Parathyroid adenoma (tissue), 2 donors: ENCODE measurements at regions not wholly inside any gene's neighbourhood (a gene's known extent, or its start where the extent isn't known, plus 50 kb on each side); places are given as distances from the start of the nearest gene placed in this dataset.

Experiments used
- H2AFZ ChIP-seq: fragments of 300-600 bp; sonication (generic); one replicate; pipeline ENCODE4 v1.7.0; 2017; ENCODE audit warnings: antibody characterized with exemption, mild to moderate bottlenecking
- H3K27ac ChIP-seq: fragments of 300-600 bp; sonication (generic); one replicate; pipeline ENCODE4 v1.7.0; 2017
- H3K27me3 ChIP-seq: fragments of 300-600 bp; sonication (generic); one replicate; pipeline ENCODE4 v1.7.0; 2017; ENCODE audit warnings: low read length; ENCODE audit not compliant: control insufficient read depth, insufficient read depth
- H3K36me3 ChIP-seq: fragments of 300-600 bp; sonication (generic); one replicate; pipeline ENCODE4 v1.7.0; 2017; ENCODE audit warnings: low read length; ENCODE audit not compliant: control insufficient read depth, insufficient read depth
- H3K4me1 ChIP-seq: fragments of 300-600 bp; sonication (generic); one replicate; pipeline ENCODE4 v1.7.0; 2017; ENCODE audit warnings: control low read depth
- H3K4me2 ChIP-seq: fragments of 300-600 bp; sonication (generic); one replicate; pipeline ENCODE4 v1.7.0; 2017; ENCODE audit warnings: low read length
- H3K4me3 ChIP-seq: fragments of 300-600 bp; sonication (generic); one replicate; pipeline ENCODE4 v1.7.0; 2017; ENCODE audit warnings: low read depth, low read length
- H3K79me2 ChIP-seq: fragments of 300-600 bp; sonication (generic); one replicate; pipeline ENCODE4 v1.7.0; 2017; ENCODE audit warnings: control low read depth
- H3K9ac ChIP-seq: fragments of 300-600 bp; sonication (generic); one replicate; pipeline ENCODE4 v1.7.0; 2017; ENCODE audit warnings: mild to moderate bottlenecking
- H3K9me3 ChIP-seq: fragments of 300-600 bp; sonication (generic); one replicate; pipeline ENCODE4 v1.7.0; 2017; ENCODE audit warnings: low read length; ENCODE audit not compliant: control insufficient read depth
- CTCF ChIP-seq: fragments of 300-600 bp; sonication (generic); IDR thresholded peaks from one replicate; pipeline ENCODE4 v1.7.0; 2017; ENCODE audit warnings: antibody characterized with exemption, mild to moderate bottlenecking
- donor health status: primary hyperparathyroidism.

DNA sequence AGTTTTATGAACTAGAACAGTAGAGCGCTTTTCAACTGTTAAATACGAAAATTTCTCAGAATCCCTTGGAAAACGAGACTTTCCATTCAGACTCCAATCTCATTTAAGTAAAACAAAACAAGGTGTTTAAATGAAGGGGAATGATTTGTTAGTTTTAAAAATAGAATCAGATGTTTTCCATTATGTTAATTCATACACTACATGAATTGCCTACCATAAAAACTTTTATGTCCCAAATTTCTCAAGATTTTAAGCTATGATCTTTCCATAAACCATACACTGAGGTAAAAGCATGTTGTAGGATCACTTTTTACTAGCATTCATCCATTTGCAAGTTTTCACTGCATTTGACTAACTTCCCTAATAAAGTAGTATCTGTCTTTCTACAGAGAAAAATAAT lies 180.3 kb upstream of the ZP4 start:
- H3K27ac ChIP-seq, result no peak overlapping the region
- H3K79me2 ChIP-seq, result no peaks in the 10 kb centered on the region
- H3K36me3 ChIP-seq, result no peaks in the 10 kb centered on the region
- H2AFZ ChIP-seq, result no peak overlapping the region
- no peaks in the 10 kb centered on the region for H3K9me3 ChIP-seq
- no peaks in the 10 kb centered on the region for H3K4me1 ChIP-seq
- no peak overlapping the region for H3K4me3 ChIP-seq
- no peak for TF ChIP-seq CTCF
- H3K9ac ChIP-seq, result no peak overlapping the region
- no peak overlapping the region for H3K4me2 ChIP-seq
- H3K27me3 ChIP-seq, result no peaks in the 10 kb centered on the region

DNA sequence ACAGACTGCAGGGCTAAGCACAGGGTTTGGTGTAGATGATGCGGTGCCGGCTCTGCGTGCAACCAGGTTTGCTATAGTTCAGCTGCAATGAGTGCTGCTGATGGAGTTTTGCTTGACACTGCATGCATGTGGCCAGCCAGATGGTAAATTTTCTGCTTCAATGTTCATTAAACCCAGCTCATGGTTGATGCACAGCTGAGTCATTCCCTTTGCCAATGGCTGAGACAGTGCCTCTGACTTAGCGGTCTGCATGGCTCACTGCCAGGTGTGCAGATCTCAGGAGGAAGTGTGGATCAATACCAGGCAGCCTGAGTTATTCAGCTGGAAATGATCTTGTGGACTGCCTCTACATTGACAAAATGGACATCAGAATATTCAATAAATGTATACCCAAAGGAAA lies 172.7 kb upstream of the ZP4 start:
- Histone ChIP-seq H3K4me1 (no peaks in the 10 kb centered on the region), H3K4me2 (no peak overlapping the region), H3K4me3 (no peak overlapping the region), H3K36me3 (no peaks in the 10 kb centered on the region), H2AFZ (no peak overlapping the region), H3K79me2 (no peaks in the 10 kb centered on the region), H3K27ac (no peak overlapping the region), H3K9me3 (no peaks in the 10 kb centered on the region), H3K9ac (no peak overlapping the region), H3K27me3 (no peaks in the 10 kb centered on the region)
- TF ChIP-seq CTCF, result no peak

- Histone ChIP-seq H3K9ac (no peak overlapping the region), H2AFZ (no peak overlapping the region), H3K27me3 (no peaks in the 10 kb centered on the region), H3K4me3 (no peak overlapping the region), H3K27ac (no peak overlapping the region), H3K79me2 (no peaks in the 10 kb centered on the region), H3K36me3 (no peaks in the 10 kb centered on the region), H3K9me3 (no peaks in the 10 kb centered on the region), H3K4me2 (no peak overlapping the region), H3K4me1 (no peaks in the 10 kb centered on the region)
- no peak for TF ChIP-seq CTCF
These were observed 171.4 kb upstream of the ZP4 start for GRCh38 chr1:238061967-238062613.

GRCh38 chr1:238060061-238060460 lies 169.3 kb upstream of the ZP4 start:
- no peaks in the 10 kb centered on the region for H3K36me3 ChIP-seq
- H3K27me3 ChIP-seq, result no peaks in the 10 kb centered on the region
- H2AFZ ChIP-seq, result no peak overlapping the region
- no peaks in the 10 kb centered on the region for H3K79me2 ChIP-seq
- H3K27ac ChIP-seq, result no peak overlapping the region
- no peak for TF ChIP-seq CTCF
- no peak overlapping the region for H3K9ac ChIP-seq
- H3K4me2 ChIP-seq, result no peak overlapping the region
- no peak overlapping the region for H3K4me3 ChIP-seq
- H3K9me3 ChIP-seq, result no peaks in the 10 kb centered on the region
- H3K4me1 ChIP-seq, result no peaks in the 10 kb centered on the region
